ENCODE measurements at regions not wholly inside any gene's neighbourhood (a gene's known extent, or its start where the extent isn't known, plus 50 kb on each side); places are given as distances from the start of the nearest gene placed in this dataset.
A peak's percentile ranks its signal among the peaks of the same experiment; 100 is the strongest.

GRCh38 chr1:94707321-94708298 lies 112.5 kb upstream of the SLC44A3 start:
- no peak for DNase-seq (ENCODE audit: low read depth in 2 of 2)

DNA sequence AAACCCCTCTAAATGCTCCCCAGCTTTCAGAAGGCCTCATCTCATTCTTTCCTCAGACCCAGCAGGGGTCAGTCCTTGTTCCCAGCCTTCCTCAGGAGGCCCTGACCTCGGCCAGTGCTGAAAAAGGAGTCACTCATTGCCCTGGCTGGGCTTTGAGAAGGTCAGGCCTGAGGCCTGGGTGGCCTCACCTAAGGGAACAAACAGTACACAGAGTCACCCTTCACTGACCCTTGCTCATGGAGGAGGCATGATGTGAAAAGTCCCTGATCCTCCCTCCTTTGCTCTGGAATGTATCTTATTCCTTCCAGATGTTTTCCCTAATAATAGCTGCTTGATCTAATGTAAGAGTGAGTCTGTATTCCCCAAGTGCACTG lies 117.7 kb upstream of the SLC44A3 start:
- DNase-seq (ENCODE audit: low read depth in 2 of 2), result no peak

GRCh38 chr1:94701796-94702441 lies 118.2 kb upstream of the SLC44A3 start:
- DNase-seq (ENCODE audit: low read depth in 2 of 2), result no peak

- no peak for DNase-seq (ENCODE audit: low read depth in 2 of 2)
These were observed 121.2 kb upstream of the SLC44A3 start for GRCh38 chr1:94698759-94699502.

GRCh38 chr1:94698356-94698755 lies 121.8 kb upstream of the SLC44A3 start:
- no peak for DNase-seq (ENCODE audit: low read depth in 2 of 2)

DNA sequence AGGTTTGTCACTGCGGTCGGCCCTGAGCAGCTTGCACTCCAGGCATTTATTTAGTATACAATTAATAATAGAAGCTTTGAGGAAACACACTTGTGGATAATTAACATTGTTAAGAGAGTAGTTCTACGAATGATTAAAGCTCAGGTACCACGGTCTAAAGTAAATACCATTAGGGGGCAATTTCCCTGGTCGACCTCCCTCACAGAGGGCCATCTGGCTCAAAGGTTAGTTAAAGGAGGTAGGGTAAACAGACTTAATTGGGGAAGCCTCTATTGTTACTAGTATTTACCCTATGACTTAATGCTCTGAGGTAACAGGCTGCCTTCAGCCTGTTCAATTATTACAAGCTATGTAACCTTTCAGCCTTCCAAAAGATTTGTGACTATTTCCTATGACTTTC lies 122.3 kb upstream of the SLC44A3 start:
- no peak for DNase-seq (ENCODE audit: low read depth in 2 of 2)

DNA sequence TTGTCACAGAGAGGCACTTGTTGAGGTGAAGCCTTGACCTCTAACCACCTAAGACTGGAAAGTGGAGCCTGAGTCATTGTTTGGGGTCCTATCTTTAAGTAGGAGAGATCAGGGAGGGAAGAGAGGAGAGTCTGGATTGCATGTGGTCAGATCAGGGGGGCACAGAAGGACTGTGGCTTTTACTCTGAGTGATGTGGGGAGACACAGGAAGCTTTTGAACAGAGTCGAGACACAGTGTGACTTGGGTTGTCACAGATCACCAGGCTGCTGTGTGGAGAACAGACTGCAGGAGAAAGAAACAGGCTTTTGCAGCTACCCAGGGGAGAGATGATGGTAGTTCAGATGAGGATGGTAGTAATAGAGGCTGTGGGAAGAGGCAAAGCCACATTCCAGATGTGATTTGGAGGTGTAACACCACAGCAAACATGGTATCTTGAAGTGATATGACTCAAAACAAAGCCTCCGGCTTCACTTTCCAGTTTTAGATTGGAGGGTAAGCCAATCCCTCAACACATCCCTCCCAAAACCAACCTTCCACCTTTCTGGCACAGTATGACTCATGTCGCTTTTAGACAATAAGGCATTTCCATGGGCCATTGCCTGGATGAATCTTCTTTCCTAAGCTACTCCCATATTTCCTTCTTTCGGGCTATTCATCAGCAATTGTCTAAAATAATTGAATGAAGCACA lies 125.8 kb upstream of the SLC44A3 start:
- no peak for DNase-seq (ENCODE audit: low read depth in 2 of 2)

DNA sequence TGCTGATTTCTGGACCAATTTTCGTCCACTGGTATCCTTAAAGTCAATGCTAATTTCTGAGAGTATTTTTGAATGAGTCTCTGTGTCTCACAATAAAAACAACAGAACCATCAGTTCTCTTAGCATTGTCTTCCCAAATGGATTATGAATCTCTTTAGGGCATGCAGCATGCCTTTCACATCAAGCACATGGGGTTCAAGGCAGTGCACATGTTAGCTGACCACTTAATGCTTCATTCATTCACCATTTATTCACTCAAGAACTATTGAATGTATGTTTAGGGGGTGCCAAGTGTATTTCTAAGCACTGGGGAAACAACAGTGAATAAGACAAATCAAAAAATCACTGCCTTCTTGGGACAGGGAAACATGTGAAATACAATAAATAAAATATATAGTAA lies 126.7 kb upstream of the SLC44A3 start:
- no peak for DNase-seq (ENCODE audit: low read depth in 2 of 2)

DNA sequence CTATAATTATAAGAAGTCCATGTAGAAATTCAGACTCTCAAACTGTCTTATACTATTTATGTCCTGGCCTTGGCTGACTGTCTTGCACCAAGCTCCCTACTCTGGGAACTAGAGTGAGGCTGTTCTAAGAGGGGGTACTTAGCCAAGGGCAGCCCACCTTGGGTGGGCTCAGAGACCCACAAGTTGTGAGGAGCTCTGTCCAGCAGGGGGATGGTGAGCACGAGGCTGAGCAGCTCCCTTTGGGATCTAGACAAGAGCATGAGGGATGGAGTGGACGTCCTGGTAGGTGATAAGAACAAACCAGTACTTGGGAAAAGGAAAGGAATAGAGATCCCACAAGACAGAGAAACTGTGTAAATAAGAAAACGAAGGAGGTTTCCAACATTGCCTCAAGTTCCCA lies 127.1 kb upstream of the SLC44A3 start:
- DNase-seq (ENCODE audit: low read depth in 2 of 2), result peak in 1 of 2 donors; percentile 2

- DNase-seq (ENCODE audit: low read depth in 2 of 2), result no peak
These were observed 131.5 kb upstream of the SLC44A3 start for GRCh38 chr1:94688646-94689045.

GRCh38 chr1:94686882-94687281 lies 133.3 kb upstream of the SLC44A3 start:
- no peak for DNase-seq (ENCODE audit: low read depth in 2 of 2)

- DNase-seq (ENCODE audit: low read depth in 2 of 2), result no peak
These were observed 135.4 kb upstream of the SLC44A3 start for GRCh38 chr1:94684690-94685250.

DNA sequence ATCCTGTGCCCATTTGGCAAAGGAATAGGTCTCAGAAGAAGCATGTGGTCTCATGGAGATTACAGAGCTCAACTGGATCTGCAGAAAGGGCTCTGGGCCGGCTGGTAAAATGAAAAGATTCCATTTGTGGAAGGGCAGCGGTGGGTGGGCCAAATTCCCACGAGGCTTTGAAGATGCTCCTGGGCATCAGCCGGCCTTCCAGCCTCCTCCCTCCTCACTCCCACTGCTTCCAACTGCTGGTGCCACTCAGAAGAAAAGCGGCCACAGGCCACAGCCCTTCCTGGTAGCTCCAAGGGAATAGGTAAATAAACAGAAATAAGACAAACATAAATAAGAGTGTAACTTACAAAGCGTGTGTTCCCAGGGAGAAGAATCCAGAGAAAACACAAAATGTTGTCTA lies 136.3 kb upstream of the SLC44A3 start:
- DNase-seq (ENCODE audit: low read depth in 2 of 2), result no peak

GRCh38 chr1:94680039-94680377 lies 138.4 kb upstream of the F3 start:
- DNase-seq (ENCODE audit: low read depth in 2 of 2), result no peak

DNA sequence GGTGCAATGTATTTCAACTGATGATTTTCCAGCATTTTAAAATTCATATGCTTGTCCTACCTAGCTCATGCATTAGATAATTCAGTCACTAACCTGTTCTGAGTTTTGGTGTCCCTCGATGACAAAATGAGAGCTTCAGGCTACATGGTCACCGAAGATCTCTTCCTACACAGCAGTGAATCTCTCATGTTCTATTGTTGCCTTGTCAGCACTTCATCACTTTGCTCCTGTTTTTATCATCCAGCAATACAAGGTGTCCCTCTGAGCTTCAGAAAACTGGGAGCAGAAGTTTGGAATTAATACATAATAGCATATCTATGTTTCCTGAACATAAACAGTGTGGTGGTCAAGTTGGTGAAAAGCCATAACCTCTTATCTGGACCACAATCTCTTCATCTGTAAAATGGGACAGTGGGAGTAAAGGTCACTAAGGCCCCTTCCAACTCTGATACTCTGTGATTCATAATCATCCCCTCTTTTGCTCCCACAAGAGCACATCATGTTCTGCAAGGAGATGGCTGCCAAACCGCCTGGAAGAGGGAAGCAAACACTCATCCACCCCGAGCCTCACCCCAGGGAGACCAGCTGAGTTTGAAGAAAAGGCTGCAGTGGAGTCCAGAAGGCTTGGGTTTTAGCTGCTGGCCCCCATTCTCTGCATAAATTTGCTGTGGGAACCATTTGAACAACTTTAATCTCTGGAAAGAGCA lies 137.9 kb upstream of the F3 start:
- no peak for DNase-seq (ENCODE audit: low read depth in 2 of 2)

DNA sequence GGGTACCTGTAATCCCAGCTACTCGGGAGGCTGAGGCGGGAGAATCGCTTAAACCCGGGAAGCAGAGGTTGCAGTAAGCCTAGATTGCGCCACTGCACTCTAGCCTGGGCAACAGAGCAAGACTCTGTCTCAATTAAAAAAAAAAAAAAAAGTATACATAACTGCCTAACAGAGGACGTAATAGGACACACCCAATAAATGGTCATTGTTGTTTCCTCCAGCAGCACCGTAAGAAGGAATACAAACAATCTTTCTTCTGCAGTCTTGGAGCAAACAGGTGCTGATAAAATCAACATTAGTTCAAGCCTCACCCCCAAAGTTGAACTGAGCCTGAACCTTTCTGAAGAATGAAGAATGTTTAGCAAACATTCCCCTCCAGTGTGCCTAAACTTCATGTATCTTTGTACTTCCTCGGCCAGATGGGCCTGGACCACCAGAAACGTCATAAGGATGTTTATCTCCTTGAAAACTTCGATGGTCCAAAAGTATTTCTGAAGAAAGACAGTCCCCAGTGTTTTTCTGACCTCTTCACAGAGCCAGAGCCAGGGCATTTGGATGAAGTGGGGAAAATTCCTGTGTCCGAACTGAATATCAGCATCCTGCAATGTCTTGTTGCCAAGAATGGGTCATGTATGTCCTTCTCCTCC lies 136.8 kb upstream of the F3 start:
- no peak for DNase-seq (ENCODE audit: low read depth in 2 of 2)

- no peak for DNase-seq (ENCODE audit: low read depth in 2 of 2)
These were observed 136.2 kb upstream of the F3 start for GRCh38 chr1:94677714-94678113.

DNA sequence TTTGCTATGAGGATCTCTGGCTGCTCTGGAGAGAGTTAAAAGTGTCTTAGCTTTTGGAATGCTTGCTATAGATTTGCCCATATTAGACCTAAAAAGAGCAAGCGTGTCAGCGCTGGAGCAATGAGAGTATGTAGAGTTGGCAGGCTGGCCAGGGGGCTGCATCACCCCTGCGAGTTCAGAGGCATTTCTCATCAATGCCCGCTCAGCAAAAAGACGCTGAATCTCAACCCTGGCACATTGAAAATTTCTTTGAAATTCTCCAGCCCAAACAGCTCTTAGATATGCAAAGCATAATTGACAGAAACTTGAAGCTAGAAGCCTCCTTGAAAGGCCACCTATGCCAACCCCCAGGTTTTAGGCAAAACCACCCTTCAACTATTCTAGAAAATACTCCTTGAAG lies 135.5 kb upstream of the F3 start:
- DNase-seq (ENCODE audit: low read depth in 2 of 2), result no peak

GRCh38 chr1:94676686-94677085 lies 135.1 kb upstream of the F3 start:
- DNase-seq (ENCODE audit: low read depth in 2 of 2), result no peak

GRCh38 chr1:94675373-94675772 lies 133.8 kb upstream of the F3 start:
- DNase-seq (ENCODE audit: low read depth in 2 of 2), result no peak

Data from dermis microvascular lymphatic vessel endothelial cell (primary cell).